Peyer's patch (tissue), 4 donors: ENCODE measurements at regions not wholly inside any gene's neighbourhood (a gene's known extent, or its start where the extent isn't known, plus 50 kb on each side); places are given as distances from the start of the nearest gene placed in this dataset.

Experiments used
- DNase-seq, 3 donors: peaks; one replicate each; pipeline ENCODE4 v3.0.0-alpha.2; 2017 to 2019
- H3K27ac ChIP-seq, 4 donors: fragments of 200-600 bp; sonication (generic); one replicate each; pipeline ENCODE4 v1.5.1; 2016 to 2019
- H3K27me3 ChIP-seq, 2 donors: fragments of 200-600 bp; sonication (generic); one replicate each; pipeline ENCODE4 v1.5.1; 2019
- H3K36me3 ChIP-seq, 3 donors: fragments of 200-600 bp; sonication (generic); one replicate each; pipeline ENCODE4 v1.5.1; 2016 to 2019
- H3K4me1 ChIP-seq, 4 donors: fragments of 200-600 bp; sonication (generic); one replicate each; pipeline ENCODE4 v1.5.1; 2016 to 2019
- H3K4me3 ChIP-seq, 4 donors: fragments of 200-600 bp; sonication (generic); 1 replicate in 3 of 4; 2 replicates in 1 of 4; pipeline ENCODE4 v1.5.1; 2016 to 2019; ENCODE audit warnings: mild to moderate bottlenecking in 1 of 4
- H3K9me3 ChIP-seq, 4 donors: fragments of 200-600 bp; sonication (generic); one replicate each; pipeline ENCODE4 v1.5.1; 2016 to 2019; ENCODE audit warnings: mild to moderate bottlenecking in 1 of 4
- CTCF ChIP-seq, 6 experiments: fragments of 450-650 bp in 4 of 6; fragments of 200-600 bp in 2 of 6; sonication (generic) in 1 of 6; IDR thresholded peaks; one replicate each; pipeline ENCODE4 v1.5.1; 2017 to 2019; ENCODE audit warnings: antibody characterized with exemption in 6 of 6, mild to moderate bottlenecking in 3 of 6, moderate library complexity in 1 of 6
- POLR2A ChIP-seq, 2 donors: fragments of 450-650 bp; IDR thresholded peaks; one replicate each; pipeline ENCODE4 v1.5.1; 2017; ENCODE audit warnings: antibody characterized with exemption in 2 of 2, mild to moderate bottlenecking in 2 of 2, moderate library complexity in 2 of 2

GRCh38 chr3:189563853-189564563, 67.2 kb upstream of the TP63 start:
- Histone ChIP-seq H3K27ac (no peak overlapping the region), H3K9me3 (no peaks in the 10 kb centered on the region), H3K27me3 (no peaks in the 10 kb centered on the region), H3K4me1 (no peaks in the 10 kb centered on the region), H3K4me3 (no peak overlapping the region), H3K36me3 (no peaks in the 10 kb centered on the region)
- no peak for TF ChIP-seq POLR2A (IDR thresholded peaks at IDR 0.05)
- no peak for TF ChIP-seq CTCF (IDR thresholded peaks at IDR 0.05)
- no peak for DNase-seq

- Histone ChIP-seq H3K27me3 (no peaks in the 10 kb centered on the region), H3K36me3 (no peaks in the 10 kb centered on the region), H3K27ac (no peak overlapping the region), H3K4me3 (no peak overlapping the region), H3K9me3 (no peaks in the 10 kb centered on the region), H3K4me1 (no peaks in the 10 kb centered on the region)
- no peak for TF ChIP-seq POLR2A (IDR thresholded peaks at IDR 0.05)
- no peak for TF ChIP-seq CTCF (IDR thresholded peaks at IDR 0.05)
- DNase-seq: no peak
These were observed 64.5 kb upstream of the TP63 start for GRCh38 chr3:189566550-189567130.

- no peaks in the 10 kb centered on the region for H3K27me3 ChIP-seq
- H3K4me3 ChIP-seq: no peak overlapping the region
- H3K27ac ChIP-seq: no peak overlapping the region
- no peaks in the 10 kb centered on the region for H3K36me3 ChIP-seq
- no peak for TF ChIP-seq CTCF (IDR thresholded peaks at IDR 0.05)
- TF ChIP-seq POLR2A (IDR thresholded peaks at IDR 0.05): no peak
- no peak for DNase-seq
- no peaks in the 10 kb centered on the region for H3K4me1 ChIP-seq
- no peaks in the 10 kb centered on the region for H3K9me3 ChIP-seq
These were observed 63.9 kb upstream of the TP63 start for GRCh38 chr3:189567322-189567721.

GRCh38 chr3:189567766-189568420, 63.3 kb upstream of the TP63 start:
- no peak overlapping the region for H3K4me3 ChIP-seq
- no peaks in the 10 kb centered on the region for H3K27me3 ChIP-seq
- H3K4me1 ChIP-seq: no peaks in the 10 kb centered on the region
- no peak for DNase-seq
- no peak overlapping the region for H3K27ac ChIP-seq
- no peak for TF ChIP-seq POLR2A (IDR thresholded peaks at IDR 0.05)
- TF ChIP-seq CTCF (IDR thresholded peaks at IDR 0.05): no peak
- H3K9me3 ChIP-seq: no peaks in the 10 kb centered on the region
- no peaks in the 10 kb centered on the region for H3K36me3 ChIP-seq

- no peaks in the 10 kb centered on the region for H3K4me1 ChIP-seq
- no peaks in the 10 kb centered on the region for H3K27me3 ChIP-seq
- H3K9me3 ChIP-seq: no peaks in the 10 kb centered on the region
- DNase-seq: no peak
- H3K36me3 ChIP-seq: no peaks in the 10 kb centered on the region
- TF ChIP-seq CTCF (IDR thresholded peaks at IDR 0.05) (no peak), POLR2A (IDR thresholded peaks at IDR 0.05) (no peak)
- H3K27ac ChIP-seq: no peak overlapping the region
- H3K4me3 ChIP-seq: no peak overlapping the region
These were observed 62.2 kb upstream of the TP63 start for GRCh38 chr3:189568961-189569360.
